ENCODE measurements at regions not wholly inside any gene's neighbourhood (a gene's known extent, or its start where the extent isn't known, plus 50 kb on each side); places are given as distances from the start of the nearest gene placed in this dataset.

- Histone ChIP-seq H3K9me3 (ENCODE audit: control insufficient read depth in 1 of 2, insufficient read depth in 1 of 2, low read depth in 1 of 2, low read length in 2 of 2) (no peaks in the 10 kb centered on the region), H3K9ac (ENCODE audit: low read length) (no peak overlapping the region), H3K4me3 (replicated peaks in 1 of 2; ENCODE audit: low read depth in 1 of 2, low read length in 2 of 2) (no peak overlapping the region), H3K27ac (ENCODE audit: low read depth, low read length) (no peak overlapping the region), H2AFZ (ENCODE audit: low read depth, low read length, poor library complexity, severe bottlenecking) (no peak overlapping the region), H4K20me1 (ENCODE audit: insufficient read depth) (no peaks in the 10 kb centered on the region), H3K9me2 (ENCODE audit: insufficient read depth) (0 out of 2 replicates have a peak, but pooled peaks cover 3% of the 10 kb centered on the region), H3K4me1 (ENCODE audit: control insufficient read depth in 1 of 2, insufficient read depth in 2 of 2, low read length in 2 of 2) (no peaks in the 10 kb centered on the region), H3K79me2 (ENCODE audit: insufficient read depth, low read length) (no peaks in the 10 kb centered on the region), H3K36me3 (ENCODE audit: control insufficient read depth in 1 of 2, insufficient read depth in 2 of 2, low read length in 2 of 2) (no peaks in the 10 kb centered on the region), H3K4me2 (ENCODE audit: low read length) (no peak overlapping the region), H3K27me3 (ENCODE audit: insufficient read depth, low read length) (no peaks in the 10 kb centered on the region)
- RAD21 ChIA-PET (ENCODE audit: low non-redundant PET in 1 of 2, low total read pairs in 2 of 2, uncharacterized antibody in 2 of 2, unreplicated experiment in 2 of 2) = no interaction called here
- ATAC-seq = no peak
- DNase-seq (ENCODE audit: low read depth, low spot score) = no peak
- TF ChIP-seq ZBTB33 (IDR thresholded peaks at IDR 0.05; ENCODE audit: extremely low read depth, insufficient replicate concordance, low read length) (no peak), ELF1 (IDR thresholded peaks at IDR 0.05; ENCODE audit: borderline replicate concordance, low read depth) (no peak), SIN3A (IDR thresholded peaks at IDR 0.05; ENCODE audit: low read depth) (no peak), POLR2A (IDR thresholded peaks at IDR 0.05; ENCODE audit: borderline replicate concordance, extremely low read depth, insufficient read depth, insufficient read length) (no peak), REST (IDR thresholded peaks at IDR 0.05; ENCODE audit: low read depth) (no peak), YY1 (IDR thresholded peaks at IDR 0.05; ENCODE audit: extremely low read depth, insufficient replicate concordance, low read depth, low read length) (no peak), ATF3 (IDR thresholded peaks at IDR 0.05) (no peak), SRF (IDR thresholded peaks at IDR 0.05; ENCODE audit: low read depth) (no peak), MAX (IDR thresholded peaks at IDR 0.05) (no peak), CTCF (IDR thresholded peaks at IDR 0.05 in 2 of 3, conservative IDR thresholded peaks at IDR 0.05 in 1 of 3; ENCODE audit: borderline replicate concordance in 1 of 3, insufficient read depth in 1 of 3, low read depth in 2 of 3, low read length in 2 of 3) (no peak), ZNF274 (IDR thresholded peaks at IDR 0.05; ENCODE audit: low read depth, low read length) (no peak), CBX3 (IDR thresholded peaks at IDR 0.05; ENCODE audit: low read depth) (no peak), TCF7L2 (IDR thresholded peaks at IDR 0.05; ENCODE audit: borderline replicate concordance, extremely low read depth, insufficient read depth, insufficient read length) (no peak), EZH2 (IDR thresholded peaks at IDR 0.05) (no peak), POLR2AphosphoS5 (IDR thresholded peaks at IDR 0.05; ENCODE audit: low read depth, low read length) (no peak)
- BruUV-seq (replicated peaks) = no TSS peak
- CTCF ChIA-PET = no interaction called here
- POLR2A ChIA-PET = no interaction called here
- intact Hi-C loops (cut with micrococcal nuclease) = no loop called here
These were observed 609.9 kb downstream of the ACTL7B start for GRCh38 chr9:108245901-108246300.

All from HCT116 (cell line).